Neural crest cell (in vitro differentiated cells): ENCODE measurements at regions not wholly inside any gene's neighbourhood (a gene's known extent, or its start where the extent isn't known, plus 50 kb on each side); places are given as distances from the start of the nearest gene placed in this dataset.
A peak's percentile ranks its signal among the peaks of the same experiment; 100 is the strongest.

Experiments used
- DNase-seq: peaks from one replicate; pipeline ENCODE4 v3.0.0; 2021; ENCODE audit warnings: low read depth, mixed read lengths, low spot score
- H3K27ac Mint-ChIP-seq: one replicate; pipeline ENCODE4 v1.8.0; 2021; ENCODE audit warnings: mild to moderate bottlenecking, mixed read lengths; ENCODE audit not compliant: unreplicated experiment
- H3K27me3 Mint-ChIP-seq: 2 replicates; pipeline ENCODE4 v1.8.0; 2021; ENCODE audit warnings: low read depth, mild to moderate bottlenecking, mixed read lengths
- H3K36me3 Mint-ChIP-seq: 2 replicates; pipeline ENCODE4 v1.8.0; 2021; ENCODE audit warnings: low read depth, mild to moderate bottlenecking, mixed read lengths
- H3K4me1 Mint-ChIP-seq: 2 replicates; pipeline ENCODE4 v1.8.0; 2021; ENCODE audit warnings: mixed read lengths
- H3K4me3 Mint-ChIP-seq: one replicate; pipeline ENCODE4 v1.8.0; 2021; ENCODE audit warnings: mild to moderate bottlenecking, mixed read lengths
- H3K9me3 Mint-ChIP-seq: 2 replicates; pipeline ENCODE4 v1.8.0; 2021; ENCODE audit warnings: mixed read lengths
- TF ChIP-seq, protein P1 (sequence below): fragments of 200-600 bp; sonication (generic); conservative IDR thresholded peaks from 2 replicates; pipeline ENCODE4 v1.5.0; 2021; ENCODE audit warnings: antibody characterized with exemption, mild to moderate bottlenecking

GRCh38 chr10:78199005-78199725 is 165.5 kb downstream of the RPS24 start:
- H3K27me3 Mint-ChIP-seq = no peaks in the 10 kb centered on the region
- H3K4me1 Mint-ChIP-seq = no peaks in the 10 kb centered on the region
- no peaks in the 10 kb centered on the region for H3K9me3 Mint-ChIP-seq
- DNase-seq = no peak
- H3K27ac Mint-ChIP-seq = no peak overlapping the region
- TF ChIP-seq, protein P1, sequence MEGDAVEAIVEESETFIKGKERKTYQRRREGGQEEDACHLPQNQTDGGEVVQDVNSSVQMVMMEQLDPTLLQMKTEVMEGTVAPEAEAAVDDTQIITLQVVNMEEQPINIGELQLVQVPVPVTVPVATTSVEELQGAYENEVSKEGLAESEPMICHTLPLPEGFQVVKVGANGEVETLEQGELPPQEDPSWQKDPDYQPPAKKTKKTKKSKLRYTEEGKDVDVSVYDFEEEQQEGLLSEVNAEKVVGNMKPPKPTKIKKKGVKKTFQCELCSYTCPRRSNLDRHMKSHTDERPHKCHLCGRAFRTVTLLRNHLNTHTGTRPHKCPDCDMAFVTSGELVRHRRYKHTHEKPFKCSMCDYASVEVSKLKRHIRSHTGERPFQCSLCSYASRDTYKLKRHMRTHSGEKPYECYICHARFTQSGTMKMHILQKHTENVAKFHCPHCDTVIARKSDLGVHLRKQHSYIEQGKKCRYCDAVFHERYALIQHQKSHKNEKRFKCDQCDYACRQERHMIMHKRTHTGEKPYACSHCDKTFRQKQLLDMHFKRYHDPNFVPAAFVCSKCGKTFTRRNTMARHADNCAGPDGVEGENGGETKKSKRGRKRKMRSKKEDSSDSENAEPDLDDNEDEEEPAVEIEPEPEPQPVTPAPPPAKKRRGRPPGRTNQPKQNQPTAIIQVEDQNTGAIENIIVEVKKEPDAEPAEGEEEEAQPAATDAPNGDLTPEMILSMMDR = no peak
- H3K36me3 Mint-ChIP-seq = no peaks in the 10 kb centered on the region
- H3K4me3 Mint-ChIP-seq = no peak overlapping the region

DNA sequence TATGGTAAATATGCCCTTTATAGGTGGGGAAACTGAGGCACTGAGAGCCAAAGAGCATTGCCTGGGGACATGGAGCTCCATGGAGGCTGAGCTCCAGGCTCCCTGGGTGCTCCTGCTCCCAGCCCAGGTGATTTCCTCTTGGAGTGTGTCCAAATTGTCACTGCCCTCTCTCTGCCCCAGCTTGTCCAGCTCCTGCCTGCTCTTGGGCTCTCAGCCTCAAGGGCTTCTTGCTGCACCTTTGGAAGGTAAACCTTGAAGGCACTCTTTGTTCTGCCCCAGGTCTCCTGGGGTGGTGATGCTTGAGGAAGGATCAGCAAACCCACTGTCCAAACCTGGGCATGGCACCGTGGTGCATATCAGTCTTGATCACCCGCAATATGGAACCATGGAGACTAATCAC is 166.1 kb downstream of the RPS24 start:
- TF ChIP-seq, protein P1 = no peak
- Mint-ChIP-seq H3K4me1 (no peaks in the 10 kb centered on the region), H3K4me3 (no peak overlapping the region), H3K9me3 (no peaks in the 10 kb centered on the region), H3K27me3 (no peaks in the 10 kb centered on the region), H3K27ac (no peak overlapping the region), H3K36me3 (no peaks in the 10 kb centered on the region)
- no peak for DNase-seq

DNA sequence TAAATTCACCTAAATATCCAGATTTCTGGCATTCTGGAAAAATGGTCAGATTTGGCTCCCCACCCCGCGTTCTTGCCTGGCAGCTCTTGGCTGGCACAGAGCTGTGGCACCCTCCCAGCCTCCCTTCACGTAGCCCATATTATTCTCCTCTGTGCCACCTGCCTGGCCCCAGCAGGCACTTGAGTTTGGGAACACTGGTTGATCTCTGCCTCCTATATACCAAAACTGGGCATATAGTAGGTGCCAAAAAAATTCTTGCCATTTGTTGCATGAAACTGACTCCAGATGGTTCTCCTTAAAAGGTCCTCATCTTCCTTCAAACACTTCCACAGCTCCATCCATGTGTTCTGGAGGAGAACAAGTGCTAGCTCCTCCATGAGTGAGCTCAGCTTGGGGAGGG is 167.0 kb downstream of the RPS24 start:
- no peak for DNase-seq
- no peaks in the 10 kb centered on the region for H3K9me3 Mint-ChIP-seq
- H3K4me3 Mint-ChIP-seq = no peak overlapping the region
- no peak overlapping the region for H3K27ac Mint-ChIP-seq
- H3K36me3 Mint-ChIP-seq = no peaks in the 10 kb centered on the region
- TF ChIP-seq, protein P1 = no peak
- H3K27me3 Mint-ChIP-seq = no peaks in the 10 kb centered on the region
- H3K4me1 Mint-ChIP-seq = peaks cover under 1% of the 10 kb centered on the region

DNA sequence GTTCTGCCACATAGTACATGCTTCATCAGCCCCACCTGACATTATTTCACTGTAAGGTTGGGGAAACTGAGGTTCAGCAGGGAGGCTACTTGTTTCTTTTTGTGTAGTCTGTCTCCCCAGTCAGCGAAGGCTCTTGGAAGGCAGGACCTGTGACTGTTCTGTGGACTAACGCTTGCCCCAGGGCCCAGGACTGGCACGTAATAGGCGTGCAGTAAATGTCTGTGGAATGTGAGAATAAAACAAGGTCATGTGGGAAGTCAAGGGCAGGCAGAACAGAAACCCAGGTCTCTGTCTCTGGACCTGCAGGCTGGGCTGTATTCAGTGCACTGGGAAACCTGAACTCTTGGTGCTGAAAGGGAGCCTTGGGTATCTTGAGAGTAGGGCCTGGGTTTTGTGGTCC is 168.7 kb downstream of the RPS24 start:
- no peaks in the 10 kb centered on the region for H3K9me3 Mint-ChIP-seq

GRCh38 chr10:78203915-78204818 is 170.5 kb downstream of the RPS24 start:
- TF ChIP-seq, protein P1 = no peak
- H3K4me1 Mint-ChIP-seq = peaks cover 4% of the 10 kb centered on the region
- no peaks in the 10 kb centered on the region for H3K36me3 Mint-ChIP-seq
- H3K27ac Mint-ChIP-seq = peak overlapping the region; percentile 92
- no peak overlapping the region for H3K4me3 Mint-ChIP-seq
- no peak for DNase-seq
- H3K9me3 Mint-ChIP-seq = no peaks in the 10 kb centered on the region
- H3K27me3 Mint-ChIP-seq = no peaks in the 10 kb centered on the region

More for the DNA sequence above, 168.7 kb downstream of the RPS24 start:
- no peaks in the 10 kb centered on the region for H3K27me3 Mint-ChIP-seq
- no peak for DNase-seq
- H3K36me3 Mint-ChIP-seq = no peaks in the 10 kb centered on the region
- no peak overlapping the region for H3K27ac Mint-ChIP-seq
- H3K4me3 Mint-ChIP-seq = no peak overlapping the region
- TF ChIP-seq, protein P1 = no peak
- H3K4me1 Mint-ChIP-seq = peaks cover 4% of the 10 kb centered on the region
